ENCODE measurements at regions not wholly inside any gene's neighbourhood (a gene's known extent, or its start where the extent isn't known, plus 50 kb on each side); places are given as distances from the start of the nearest gene placed in this dataset.

GRCh38 chr1:238658763-238659162, 727.6 kb upstream of the CHRM3 start:
- TF ChIP-seq GLIS3 (CRISPR knock-in tag; IDR thresholded peaks at IDR 0.05): no peak
- no peak for TF ChIP-seq POU6F1 (CRISPR knock-in tag; IDR thresholded peaks at IDR 0.05; ENCODE audit: borderline replicate concordance, low read depth)
- TF ChIP-seq TOX (CRISPR knock-in tag; IDR thresholded peaks at IDR 0.05; ENCODE audit: borderline replicate concordance): no peak

Measured in SK-N-SH treated with all-trans-retinoic acid at 6 μM for 48 hours (cell line).